ENCODE measurements at regions not wholly inside any gene's neighbourhood (a gene's known extent, or its start where the extent isn't known, plus 50 kb on each side); places are given as distances from the start of the nearest gene placed in this dataset.
"Not testable (repeated sequence)": the region's sequence is repeated elsewhere in the genome, so short reads cannot be mapped to it uniquely, and the experiment has no call there.

DNA sequence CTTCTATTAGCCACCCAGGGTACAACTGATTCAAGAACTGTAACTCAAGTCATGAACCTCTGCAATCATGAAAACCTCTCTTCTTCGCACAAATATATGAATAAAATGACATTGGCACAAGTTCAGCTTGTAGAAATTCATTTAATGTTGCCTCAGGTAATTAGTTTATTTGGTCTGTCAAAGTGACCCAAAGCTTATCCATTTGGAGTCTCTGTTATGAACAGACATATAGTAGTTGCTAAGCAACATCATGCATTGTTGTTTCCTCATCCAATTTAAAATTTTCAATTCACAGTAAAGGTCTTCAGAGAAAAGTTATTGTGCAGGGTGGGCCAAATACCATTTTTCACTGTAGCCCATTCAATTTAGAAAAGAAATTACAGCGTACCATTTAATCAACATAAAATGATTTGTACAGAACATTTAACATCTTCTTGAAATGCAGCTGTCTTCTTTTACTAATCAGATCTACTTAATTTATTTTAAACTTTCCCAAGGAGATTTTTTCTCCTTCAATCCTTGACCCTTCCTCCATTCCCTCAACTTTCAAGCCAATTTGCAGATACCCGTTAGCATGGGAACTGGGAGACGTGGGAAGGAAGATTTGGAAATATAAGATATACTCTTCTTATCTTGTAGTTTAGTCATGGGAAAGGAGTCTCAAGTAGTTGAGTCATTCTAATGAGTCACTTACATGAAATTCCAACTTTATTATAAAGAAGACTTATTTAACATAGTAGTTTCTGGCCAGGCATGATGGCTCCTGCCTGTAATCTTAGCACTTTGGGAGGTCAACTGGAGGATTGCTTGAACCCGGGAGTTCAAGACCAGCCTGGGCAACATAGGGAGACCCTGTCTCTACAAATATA is 231.3 kb downstream of the ATPSCKMT start:
- TF ChIP-seq, protein P1, sequence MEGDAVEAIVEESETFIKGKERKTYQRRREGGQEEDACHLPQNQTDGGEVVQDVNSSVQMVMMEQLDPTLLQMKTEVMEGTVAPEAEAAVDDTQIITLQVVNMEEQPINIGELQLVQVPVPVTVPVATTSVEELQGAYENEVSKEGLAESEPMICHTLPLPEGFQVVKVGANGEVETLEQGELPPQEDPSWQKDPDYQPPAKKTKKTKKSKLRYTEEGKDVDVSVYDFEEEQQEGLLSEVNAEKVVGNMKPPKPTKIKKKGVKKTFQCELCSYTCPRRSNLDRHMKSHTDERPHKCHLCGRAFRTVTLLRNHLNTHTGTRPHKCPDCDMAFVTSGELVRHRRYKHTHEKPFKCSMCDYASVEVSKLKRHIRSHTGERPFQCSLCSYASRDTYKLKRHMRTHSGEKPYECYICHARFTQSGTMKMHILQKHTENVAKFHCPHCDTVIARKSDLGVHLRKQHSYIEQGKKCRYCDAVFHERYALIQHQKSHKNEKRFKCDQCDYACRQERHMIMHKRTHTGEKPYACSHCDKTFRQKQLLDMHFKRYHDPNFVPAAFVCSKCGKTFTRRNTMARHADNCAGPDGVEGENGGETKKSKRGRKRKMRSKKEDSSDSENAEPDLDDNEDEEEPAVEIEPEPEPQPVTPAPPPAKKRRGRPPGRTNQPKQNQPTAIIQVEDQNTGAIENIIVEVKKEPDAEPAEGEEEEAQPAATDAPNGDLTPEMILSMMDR (IDR thresholded peaks at IDR 0.05; ENCODE audit: unreplicated experiment) = no peak
- no peaks in the 10 kb centered on the region for H3K27me3 Mint-ChIP-seq (ENCODE audit: low read depth)
- H3K9me3 Mint-ChIP-seq = peaks cover 31% of the 10 kb centered on the region
- H3K4me3 Mint-ChIP-seq = no peak overlapping the region
- no peak for DNase-seq (ENCODE audit: low spot score in 2 of 2, unreplicated experiment in 2 of 2)
- H3K4me1 Mint-ChIP-seq = no peaks in the 10 kb centered on the region
- no peak overlapping the region for H3K27ac Mint-ChIP-seq
- H3K36me3 Mint-ChIP-seq = peaks cover 9% of the 10 kb centered on the region

DNA sequence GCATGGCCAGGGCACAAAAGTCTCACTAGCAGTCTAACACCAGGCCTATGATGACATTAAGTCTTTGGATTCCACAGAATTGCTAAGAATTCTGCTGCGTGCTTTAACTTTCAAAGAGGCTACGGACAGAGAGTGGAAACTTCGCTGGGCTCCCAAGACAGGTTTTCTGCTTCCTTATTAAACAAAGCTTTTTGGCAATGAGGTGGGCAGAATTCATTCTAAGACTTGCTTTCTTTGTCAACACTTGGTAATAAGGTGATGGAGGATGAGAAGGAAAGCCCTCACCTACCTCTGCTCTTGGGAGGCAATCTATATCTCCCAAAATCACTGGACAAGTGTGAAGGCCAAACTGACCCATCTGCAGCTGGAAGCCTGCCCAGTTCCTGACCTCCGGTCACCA is 231.9 kb downstream of the ATPSCKMT start:
- no peak overlapping the region for H3K27ac Mint-ChIP-seq

DNA sequence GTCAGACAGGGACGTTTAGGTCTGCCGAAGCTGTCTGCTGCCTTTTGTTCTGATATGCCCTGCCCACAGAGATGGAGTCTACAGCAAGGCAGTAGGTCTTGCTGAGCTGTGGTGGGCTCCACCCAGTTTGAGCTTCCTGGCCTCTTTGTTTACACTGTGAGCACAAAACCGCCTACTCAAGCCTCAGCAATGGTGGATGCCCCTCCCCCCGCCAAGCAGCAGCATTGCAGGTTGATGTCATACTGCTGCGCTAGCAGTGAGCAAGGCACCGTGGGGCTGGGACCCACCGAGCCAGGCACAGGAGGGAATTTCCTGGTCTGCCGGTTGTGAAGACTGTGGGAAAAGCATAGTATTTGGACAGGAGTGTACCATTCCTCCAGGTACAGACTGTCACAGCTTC is 233.1 kb downstream of the ATPSCKMT start:
- DNase-seq (ENCODE audit: low spot score in 2 of 2, unreplicated experiment in 2 of 2); H3K4me3 Mint-ChIP-seq; H3K36me3 Mint-ChIP-seq; H3K4me1 Mint-ChIP-seq; H3K27ac Mint-ChIP-seq; H3K27me3 Mint-ChIP-seq (ENCODE audit: low read depth): not testable (repeated sequence)
- H3K9me3 Mint-ChIP-seq = peaks cover 23% of the 10 kb centered on the region

More for the DNA sequence above, 231.9 kb downstream of the ATPSCKMT start:
- no peaks in the 10 kb centered on the region for H3K4me1 Mint-ChIP-seq
- H3K9me3 Mint-ChIP-seq = peaks cover 27% of the 10 kb centered on the region
- H3K27me3 Mint-ChIP-seq (ENCODE audit: low read depth) = no peaks in the 10 kb centered on the region
- no peak overlapping the region for H3K4me3 Mint-ChIP-seq
- no peak for DNase-seq (ENCODE audit: low spot score in 2 of 2, unreplicated experiment in 2 of 2)
- TF ChIP-seq, protein P1 (IDR thresholded peaks at IDR 0.05; ENCODE audit: unreplicated experiment) = no peak
- peaks cover 7% of the 10 kb centered on the region for H3K36me3 Mint-ChIP-seq

DNA sequence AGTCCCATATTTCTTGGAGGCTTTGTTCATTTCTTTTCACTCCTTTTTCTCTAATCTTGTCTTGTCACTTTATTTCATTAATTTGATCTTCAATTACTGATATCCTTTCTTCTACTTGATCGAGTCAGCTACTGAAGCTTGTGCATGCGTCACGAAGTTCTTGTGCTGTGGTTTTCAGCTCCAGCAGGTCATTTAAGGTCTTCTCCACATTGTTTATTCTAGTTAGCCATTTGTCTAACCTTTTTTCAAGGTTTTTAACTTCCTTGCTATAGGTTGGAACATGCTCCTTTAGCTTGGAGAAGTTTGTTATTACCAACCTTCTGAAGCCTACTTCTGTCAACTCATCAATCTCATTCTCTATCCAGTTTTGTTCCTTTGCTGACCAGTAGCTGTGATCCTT is 234.0 kb downstream of the ATPSCKMT start:
- not testable (repeated sequence) for H3K27me3 Mint-ChIP-seq (ENCODE audit: low read depth); H3K4me1 Mint-ChIP-seq; H3K27ac Mint-ChIP-seq; H3K36me3 Mint-ChIP-seq; DNase-seq (ENCODE audit: low spot score in 2 of 2, unreplicated experiment in 2 of 2); H3K4me3 Mint-ChIP-seq
- H3K9me3 Mint-ChIP-seq = peaks cover 22% of the 10 kb centered on the region

DNA sequence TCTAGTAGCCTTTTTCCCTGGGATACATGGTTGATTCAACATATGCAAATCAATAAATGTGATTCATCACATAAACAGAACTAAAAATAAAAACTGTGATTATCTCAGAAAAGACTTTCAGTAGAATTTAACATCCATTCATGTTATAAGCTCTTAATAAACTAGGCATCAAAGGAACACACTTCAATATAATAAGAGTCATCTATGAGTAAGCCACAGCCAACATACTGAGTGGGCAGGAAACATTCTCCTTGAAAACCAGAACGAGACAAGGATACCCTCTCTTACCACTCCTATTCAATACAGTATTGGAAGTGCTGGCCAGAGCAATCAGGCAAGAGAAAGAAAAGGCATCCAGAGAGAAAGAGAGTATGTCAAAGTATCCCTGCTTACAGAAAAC is 239.9 kb downstream of the ATPSCKMT start:
- Mint-ChIP-seq H3K9me3 (peaks cover 35% of the 10 kb centered on the region), H3K27ac (no peak overlapping the region), H3K27me3 (ENCODE audit: low read depth) (peaks cover 1% of the 10 kb centered on the region), H3K4me1 (no peaks in the 10 kb centered on the region), H3K36me3 (no peaks in the 10 kb centered on the region), H3K4me3 (no peak overlapping the region)
- DNase-seq (ENCODE audit: low spot score in 2 of 2, unreplicated experiment in 2 of 2) = no peak
- TF ChIP-seq, protein P1 (IDR thresholded peaks at IDR 0.05; ENCODE audit: unreplicated experiment) = no peak

DNA sequence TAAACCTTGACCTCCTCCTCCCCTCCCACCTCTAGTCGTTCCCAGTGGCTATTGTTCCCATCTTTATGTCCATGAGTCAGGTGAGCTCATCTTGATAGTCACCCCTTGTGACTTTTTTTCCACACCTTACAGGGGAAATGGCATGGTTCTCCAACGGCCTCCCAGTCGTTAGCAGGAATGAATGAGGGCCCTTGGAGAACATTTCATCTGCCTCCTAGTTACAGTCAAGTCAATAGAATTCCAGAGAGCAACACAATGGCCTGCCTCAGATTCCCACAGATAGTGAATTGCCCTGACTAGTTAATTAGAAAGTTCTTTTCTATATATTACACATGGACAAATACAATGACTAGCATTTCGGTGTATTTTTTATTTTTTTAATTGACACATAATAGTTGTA is 262.6 kb downstream of the ATPSCKMT start:
- Mint-ChIP-seq H3K36me3 (no peaks in the 10 kb centered on the region), H3K27me3 (ENCODE audit: low read depth) (no peaks in the 10 kb centered on the region), H3K4me3 (no peak overlapping the region), H3K4me1 (no peaks in the 10 kb centered on the region), H3K9me3 (peaks cover 26% of the 10 kb centered on the region), H3K27ac (no peak overlapping the region)
- TF ChIP-seq, protein P1 (IDR thresholded peaks at IDR 0.05; ENCODE audit: unreplicated experiment) = no peak
- DNase-seq (ENCODE audit: low spot score in 2 of 2, unreplicated experiment in 2 of 2) = no peak

All from mesothelial cell of epicardium (in vitro differentiated cells).